ENCODE measurements at regions not wholly inside any gene's neighbourhood (a gene's known extent, or its start where the extent isn't known, plus 50 kb on each side); places are given as distances from the start of the nearest gene placed in this dataset.
"Not testable (repeated sequence)": the region's sequence is repeated elsewhere in the genome, so short reads cannot be mapped to it uniquely, and the experiment has no call there.

DNA sequence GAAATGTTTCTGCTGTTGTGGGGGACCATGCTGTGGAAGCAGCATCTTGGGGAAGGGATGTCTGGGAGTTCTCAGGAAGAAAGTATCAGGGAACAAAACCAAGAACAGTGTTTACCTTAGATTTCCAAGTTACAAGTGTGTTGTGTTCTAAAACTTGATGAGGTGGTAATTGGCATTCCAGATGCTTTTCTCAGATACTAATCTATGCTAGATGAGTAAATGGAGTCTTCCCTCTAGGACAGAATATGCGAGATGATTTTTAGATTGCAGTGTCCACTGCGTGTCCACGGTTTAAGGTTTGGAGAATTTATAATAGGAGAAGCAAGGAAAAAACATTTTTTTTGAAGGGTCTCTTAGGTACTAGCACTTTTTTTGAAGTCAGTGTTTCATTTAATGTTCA, 436.5 kb downstream of the PCNX1 start:
- intact Hi-C loops (cut with DNase I) = no loop called here
- no peak for ATAC-seq
- DNase-seq = no peak

DNA sequence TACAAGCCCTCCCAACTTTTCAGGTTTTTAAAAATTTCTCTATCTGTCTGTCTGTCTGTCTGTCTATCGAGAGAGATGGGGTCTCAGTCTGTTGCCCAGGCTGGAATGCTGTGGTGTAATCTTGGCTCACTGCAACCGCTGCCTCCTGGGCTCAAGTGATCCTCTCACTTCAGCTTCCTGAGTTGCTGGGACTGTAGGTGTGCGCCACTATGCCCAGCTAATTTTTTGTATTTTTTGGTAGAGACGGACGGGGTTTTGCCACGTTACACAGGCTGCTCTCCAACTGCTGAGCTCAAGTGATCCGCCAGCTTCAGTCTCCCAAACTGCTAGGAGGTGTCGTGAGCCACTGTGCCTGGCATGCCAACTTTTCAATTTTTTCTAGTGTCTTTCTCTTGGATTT, 437.2 kb downstream of the PCNX1 start:
- ATAC-seq (no peak), DNase-seq (no peak)
- intact Hi-C loops (cut with DNase I) = no loop called here

DNA sequence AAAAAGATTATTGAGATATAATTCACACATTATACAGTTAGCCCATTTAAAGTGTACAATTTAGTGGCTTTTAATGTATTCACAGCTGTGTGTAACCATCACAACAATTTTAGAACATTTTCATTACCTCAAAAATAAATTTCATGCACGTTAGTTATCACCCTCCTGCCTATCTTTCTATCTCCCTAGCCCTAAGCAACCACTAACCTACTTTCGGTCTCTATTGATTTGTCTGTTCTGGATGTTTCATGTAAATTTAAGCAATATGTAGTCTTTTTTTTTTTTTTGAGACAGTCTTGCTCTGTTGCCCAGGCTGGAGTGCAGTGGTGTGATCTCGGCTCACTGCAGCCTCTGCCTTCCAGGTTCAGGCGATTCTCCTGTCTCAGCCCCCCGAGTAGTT, 439.4 kb downstream of the PCNX1 start:
- DNase-seq (no peak), ATAC-seq (no peak)
- intact Hi-C loops (cut with DNase I) = no loop called here

DNA sequence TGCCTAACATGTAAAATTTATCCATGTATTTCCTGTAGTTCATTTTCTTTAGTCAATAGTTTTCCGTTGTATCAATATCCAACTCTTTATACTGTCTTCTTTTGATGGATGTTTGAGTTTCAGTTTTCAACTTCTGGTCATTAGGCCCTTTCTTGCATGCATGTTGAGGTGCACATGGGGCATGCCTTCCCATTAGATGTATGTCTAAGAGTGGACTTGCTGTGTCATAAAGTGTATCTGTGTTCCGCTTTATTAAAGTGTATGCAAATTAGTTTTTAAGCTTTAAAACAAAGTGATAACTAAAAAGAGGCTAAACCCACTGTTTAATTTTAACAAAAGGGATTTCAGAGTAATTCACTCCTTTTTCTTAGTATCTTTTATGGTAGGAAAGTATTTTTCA, 441.1 kb downstream of the PCNX1 start:
- intact Hi-C loops (cut with DNase I) = no loop called here
- no peak for ATAC-seq

GRCh38 chr14:71348817-71349216, 441.6 kb downstream of the PCNX1 start:
- no peak for ATAC-seq

More for the DNA sequence above, 441.1 kb downstream of the PCNX1 start:
- DNase-seq = no peak

GRCh38 chr14:71354142-71354541, 446.9 kb downstream of the PCNX1 start:
- ATAC-seq (no peak), DNase-seq (no peak)
- intact Hi-C loops (cut with DNase I) = no loop called here

More at GRCh38 chr14:71348817-71349216, 441.6 kb downstream of the PCNX1 start:
- intact Hi-C loops (cut with DNase I) = no loop called here
- no peak for DNase-seq

GRCh38 chr14:71354801-71355200, 447.5 kb downstream of the PCNX1 start:
- ATAC-seq (no peak), DNase-seq (no peak)
- intact Hi-C loops (cut with DNase I) = no loop called here

GRCh38 chr14:71355324-71356201, 448.3 kb downstream of the PCNX1 start:
- intact Hi-C loops (cut with DNase I) = no loop called here
- peak; percentile 26 for DNase-seq
- ATAC-seq = peak; percentile 79 to 88

GRCh38 chr14:71358209-71358931, 451.1 kb downstream of the PCNX1 start:
- ATAC-seq = no peak
- intact Hi-C loops (cut with DNase I) = no loop called here
- DNase-seq = no peak

- ATAC-seq; intact Hi-C loops (cut with DNase I); DNase-seq: not testable (repeated sequence)
Measured at GRCh38 chr14:71358932-71359421, 451.7 kb downstream of the PCNX1 start.

- intact Hi-C loops (cut with DNase I) = no loop called here
- ATAC-seq (no peak), DNase-seq (no peak)
Measured at GRCh38 chr14:71359823-71360222, 452.6 kb downstream of the PCNX1 start.

- DNase-seq (no peak), ATAC-seq (no peak)
- intact Hi-C loops (cut with DNase I) = no loop called here
Measured at GRCh38 chr14:71361336-71361735, 454.1 kb downstream of the PCNX1 start.

DNA sequence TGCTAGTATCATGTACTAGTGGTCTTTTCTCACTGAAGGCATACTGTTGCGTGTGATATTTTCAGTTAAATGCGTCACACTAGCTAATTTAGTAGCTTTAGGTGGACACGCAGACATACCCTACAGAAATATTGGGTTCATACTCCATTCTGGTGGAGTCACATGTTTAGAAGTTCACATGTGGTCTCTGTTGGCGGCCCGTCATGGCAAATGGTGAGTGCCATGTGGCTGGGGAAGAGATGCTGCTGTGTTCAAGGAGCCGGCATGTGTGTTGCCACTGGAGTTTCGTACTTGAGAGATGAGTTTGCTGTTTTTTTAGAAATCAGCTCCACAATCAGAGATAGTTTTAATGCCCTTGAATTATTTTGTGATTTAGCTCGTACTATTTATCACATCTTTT, 454.6 kb downstream of the PCNX1 start:
- ATAC-seq (no peak), DNase-seq (no peak)
- intact Hi-C loops (cut with DNase I) = no loop called here

GRCh38 chr14:71362282-71362681, 455.0 kb downstream of the PCNX1 start:
- intact Hi-C loops (cut with DNase I) = no loop called here
- no peak for DNase-seq
- ATAC-seq = no peak

DNA sequence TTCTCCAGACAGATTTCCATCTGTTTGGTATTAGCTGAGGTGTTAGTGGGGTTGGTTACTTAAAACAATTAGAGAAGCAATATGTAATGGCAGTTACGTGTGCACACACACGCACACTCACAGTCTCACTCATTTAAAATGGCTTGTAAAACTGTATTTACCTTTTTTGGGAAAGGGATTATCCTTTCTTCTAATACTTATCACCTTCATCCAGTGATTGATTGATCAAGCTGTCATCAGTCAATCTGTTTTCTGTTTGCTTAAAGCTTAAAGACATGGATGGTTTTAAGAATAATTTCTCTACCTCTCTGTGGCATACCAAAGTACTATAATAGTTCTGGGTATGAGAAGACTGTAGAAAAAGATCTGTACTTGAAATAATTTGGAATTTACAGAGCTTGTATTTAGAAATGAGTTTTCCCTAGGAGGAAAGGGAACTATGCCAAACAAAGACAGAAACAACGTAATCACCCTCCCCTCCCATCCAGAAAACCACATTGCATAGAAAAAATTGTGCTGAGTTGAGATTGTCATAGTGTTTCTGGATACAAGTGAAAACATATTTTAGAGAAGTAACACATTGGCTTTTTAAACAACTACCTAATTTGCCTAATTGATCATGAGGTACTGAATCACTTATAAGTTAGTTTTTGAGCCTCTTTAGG, 455.8 kb downstream of the PCNX1 start:
- intact Hi-C loops (cut with DNase I) = no loop called here
- no peak for DNase-seq
- peak; percentile 54 to 70 for ATAC-seq

GRCh38 chr14:71363946-71364925, 457.0 kb downstream of the PCNX1 start:
- no peak for DNase-seq
- peak; percentile 56 to 60 for ATAC-seq
- intact Hi-C loops (cut with DNase I) = no loop called here

DNA sequence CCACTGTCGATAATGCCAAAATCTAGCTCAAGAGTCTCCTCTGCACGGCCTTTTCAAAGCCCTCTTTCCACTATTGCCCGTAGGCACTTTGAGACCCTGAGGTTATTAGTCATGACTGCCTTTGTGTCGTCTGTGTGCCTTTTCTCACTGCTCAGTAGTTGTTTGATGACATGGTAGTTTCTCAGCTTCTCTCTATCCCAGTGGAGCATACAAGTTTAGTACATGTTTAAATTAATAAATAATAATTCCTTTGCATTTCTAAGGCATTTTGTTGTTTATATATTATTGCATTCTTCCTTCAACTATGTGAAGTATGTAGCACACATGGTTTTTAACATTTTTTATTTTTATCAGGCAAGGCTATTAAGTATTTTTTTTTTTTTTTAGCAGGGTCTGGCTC, 458.1 kb downstream of the PCNX1 start:
- intact Hi-C loops (cut with DNase I) = no loop called here
- ATAC-seq = no peak
- no peak for DNase-seq

GRCh38 chr14:71366861-71367260, 459.6 kb downstream of the PCNX1 start:
- intact Hi-C loops (cut with DNase I) = no loop called here
- no peak for DNase-seq
- no peak for ATAC-seq

Data from left cardiac atrium (tissue), 4 donors.